Endothelial cell of umbilical vein (primary cell): ENCODE measurements at regions not wholly inside any gene's neighbourhood (a gene's known extent, or its start where the extent isn't known, plus 50 kb on each side); places are given as distances from the start of the nearest gene placed in this dataset.

Experiments
- EZH2 ChIP-seq: IDR thresholded peaks from 2 replicates; pipeline ENCODE4 v1.6.1; 2012; ENCODE audit warnings: borderline replicate concordance, low read depth, mild to moderate bottlenecking, moderate library complexity, low read length, inconsistent platforms; ENCODE audit not compliant: severe bottlenecking
- FOS ChIP-seq: IDR thresholded peaks from 2 replicates; pipeline ENCODE4 v1.6.1; 2011; ENCODE audit warnings: mild to moderate bottlenecking, low read length, moderate library complexity, borderline replicate concordance; ENCODE audit not compliant: insufficient read depth
- GATA2 ChIP-seq: IDR thresholded peaks from 2 replicates; pipeline ENCODE4 v1.7.0; 2011; ENCODE audit warnings: low read depth, mild to moderate bottlenecking, moderate library complexity, mixed read lengths, low read length; ENCODE audit not compliant: insufficient read length, insufficient read depth
- JUN ChIP-seq: IDR thresholded peaks from 2 replicates; pipeline ENCODE4 v1.6.1; 2011; ENCODE audit warnings: borderline replicate concordance, low read depth; ENCODE audit not compliant: insufficient read length, insufficient read depth
- MYC ChIP-seq: IDR thresholded peaks from one replicate; pipeline ENCODE4 v1.6.1; 2011; ENCODE audit warnings: mild to moderate bottlenecking, low read depth, low read length
- POLR2A ChIP-seq: IDR thresholded peaks from 2 replicates; pipeline ENCODE4 v1.6.1; 2012; ENCODE audit warnings: low read depth, mild to moderate bottlenecking, control low read depth, low read length
- POLR2AphosphoS5 ChIP-seq: IDR thresholded peaks from 2 replicates; pipeline ENCODE4 v1.6.1; 2012; ENCODE audit warnings: low read depth, mild to moderate bottlenecking, control low read depth, low read length, moderate library complexity; ENCODE audit not compliant: insufficient read depth
- TF ChIP-seq, protein P1 (sequence below), 2 donors: IDR thresholded peaks; 1 replicate in 1 of 2; 2 replicates in 1 of 2; pipeline ENCODE4 v1.5.1; 2011; ENCODE audit warnings: low read length in 2 of 2, mild to moderate bottlenecking in 2 of 2, moderate library complexity in 2 of 2, control low read depth in 1 of 2, inconsistent platforms in 1 of 2, low read depth in 1 of 2; ENCODE audit not compliant: insufficient read depth in 1 of 2; ENCODE audit errors: extremely low read depth in 1 of 2
- TF ChIP-seq, protein P2 (sequence below): IDR thresholded peaks from 2 replicates; pipeline ENCODE4 v1.6.1; 2011; ENCODE audit not compliant: insufficient read depth, insufficient read length

DNA sequence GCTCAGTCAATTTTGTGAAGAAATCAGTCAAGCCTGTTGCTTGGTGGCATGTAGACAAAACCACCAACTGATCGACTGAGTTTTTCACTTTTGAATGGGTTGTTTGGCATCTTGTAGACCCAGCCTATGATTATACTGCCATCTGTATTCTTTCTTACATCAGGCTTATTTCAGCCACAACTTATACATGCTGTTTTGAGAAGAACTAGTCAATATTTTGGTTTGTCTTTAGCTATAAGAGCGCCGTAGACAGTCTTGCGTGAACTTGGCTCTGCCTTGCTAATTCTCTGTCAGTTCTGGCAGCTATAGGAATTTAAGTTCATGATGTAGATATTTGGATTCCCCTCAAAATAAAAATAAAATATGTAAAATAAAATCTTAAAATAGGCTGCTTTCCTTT lies 742.0 kb upstream of the FANCL start:
- TF ChIP-seq JUN (no peak), POLR2A (no peak), POLR2AphosphoS5 (no peak), FOS (no peak), MYC (no peak), EZH2 (no peak), GATA2 (no peak)
- TF ChIP-seq, protein P1, sequence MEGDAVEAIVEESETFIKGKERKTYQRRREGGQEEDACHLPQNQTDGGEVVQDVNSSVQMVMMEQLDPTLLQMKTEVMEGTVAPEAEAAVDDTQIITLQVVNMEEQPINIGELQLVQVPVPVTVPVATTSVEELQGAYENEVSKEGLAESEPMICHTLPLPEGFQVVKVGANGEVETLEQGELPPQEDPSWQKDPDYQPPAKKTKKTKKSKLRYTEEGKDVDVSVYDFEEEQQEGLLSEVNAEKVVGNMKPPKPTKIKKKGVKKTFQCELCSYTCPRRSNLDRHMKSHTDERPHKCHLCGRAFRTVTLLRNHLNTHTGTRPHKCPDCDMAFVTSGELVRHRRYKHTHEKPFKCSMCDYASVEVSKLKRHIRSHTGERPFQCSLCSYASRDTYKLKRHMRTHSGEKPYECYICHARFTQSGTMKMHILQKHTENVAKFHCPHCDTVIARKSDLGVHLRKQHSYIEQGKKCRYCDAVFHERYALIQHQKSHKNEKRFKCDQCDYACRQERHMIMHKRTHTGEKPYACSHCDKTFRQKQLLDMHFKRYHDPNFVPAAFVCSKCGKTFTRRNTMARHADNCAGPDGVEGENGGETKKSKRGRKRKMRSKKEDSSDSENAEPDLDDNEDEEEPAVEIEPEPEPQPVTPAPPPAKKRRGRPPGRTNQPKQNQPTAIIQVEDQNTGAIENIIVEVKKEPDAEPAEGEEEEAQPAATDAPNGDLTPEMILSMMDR (IDR thresholded peaks at IDR 0.05; ENCODE audit: extremely low read depth in 1 of 2, insufficient read depth in 1 of 2, low read depth in 1 of 2, low read length in 2 of 2) = no peak
- TF ChIP-seq, protein P2, sequence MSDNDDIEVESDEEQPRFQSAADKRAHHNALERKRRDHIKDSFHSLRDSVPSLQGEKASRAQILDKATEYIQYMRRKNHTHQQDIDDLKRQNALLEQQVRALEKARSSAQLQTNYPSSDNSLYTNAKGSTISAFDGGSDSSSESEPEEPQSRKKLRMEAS = no peak
